AG09319 (cell line): ENCODE measurements at regions not wholly inside any gene's neighbourhood (a gene's known extent, or its start where the extent isn't known, plus 50 kb on each side); places are given as distances from the start of the nearest gene placed in this dataset.

ENCODE experiments used
- DNase-seq: peaks from one replicate; pipeline ENCODE4 v3.0.0-alpha.2; 2010; ENCODE audit warnings: low read depth; ENCODE audit errors: extremely low read depth
- TF ChIP-seq, protein P1 (sequence below): IDR thresholded peaks from 2 replicates; pipeline ENCODE4 v1.5.1; 2011; ENCODE audit warnings: low read depth, mild to moderate bottlenecking, inconsistent platforms, low read length, moderate library complexity

DNA sequence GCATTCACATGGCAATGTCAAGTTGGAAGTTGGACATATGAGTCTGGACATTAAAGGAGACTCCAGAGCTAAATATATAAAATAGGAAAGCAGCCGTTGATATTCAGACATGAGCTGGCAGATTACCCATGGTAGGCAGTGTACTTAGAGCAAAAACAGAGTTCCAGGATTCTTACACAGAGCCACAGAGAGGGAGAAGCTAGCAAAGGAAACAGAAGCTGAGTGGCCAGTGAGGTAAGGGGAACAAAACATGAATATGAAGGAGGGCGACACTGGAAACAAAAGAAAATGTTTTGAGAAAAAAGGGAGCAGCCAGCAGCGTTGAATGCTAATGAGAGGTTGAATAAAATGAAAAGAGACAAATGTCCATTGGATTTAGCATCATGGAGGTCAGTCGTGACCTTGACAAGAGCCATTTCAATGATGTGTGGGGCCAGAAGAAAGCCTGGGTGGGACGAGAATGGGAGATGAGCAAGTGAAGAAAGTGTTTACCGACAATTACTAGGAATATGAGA is 198.4 kb downstream of the POU4F1 start:
- TF ChIP-seq, protein P1, sequence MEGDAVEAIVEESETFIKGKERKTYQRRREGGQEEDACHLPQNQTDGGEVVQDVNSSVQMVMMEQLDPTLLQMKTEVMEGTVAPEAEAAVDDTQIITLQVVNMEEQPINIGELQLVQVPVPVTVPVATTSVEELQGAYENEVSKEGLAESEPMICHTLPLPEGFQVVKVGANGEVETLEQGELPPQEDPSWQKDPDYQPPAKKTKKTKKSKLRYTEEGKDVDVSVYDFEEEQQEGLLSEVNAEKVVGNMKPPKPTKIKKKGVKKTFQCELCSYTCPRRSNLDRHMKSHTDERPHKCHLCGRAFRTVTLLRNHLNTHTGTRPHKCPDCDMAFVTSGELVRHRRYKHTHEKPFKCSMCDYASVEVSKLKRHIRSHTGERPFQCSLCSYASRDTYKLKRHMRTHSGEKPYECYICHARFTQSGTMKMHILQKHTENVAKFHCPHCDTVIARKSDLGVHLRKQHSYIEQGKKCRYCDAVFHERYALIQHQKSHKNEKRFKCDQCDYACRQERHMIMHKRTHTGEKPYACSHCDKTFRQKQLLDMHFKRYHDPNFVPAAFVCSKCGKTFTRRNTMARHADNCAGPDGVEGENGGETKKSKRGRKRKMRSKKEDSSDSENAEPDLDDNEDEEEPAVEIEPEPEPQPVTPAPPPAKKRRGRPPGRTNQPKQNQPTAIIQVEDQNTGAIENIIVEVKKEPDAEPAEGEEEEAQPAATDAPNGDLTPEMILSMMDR: no peak
- no peak for DNase-seq

DNA sequence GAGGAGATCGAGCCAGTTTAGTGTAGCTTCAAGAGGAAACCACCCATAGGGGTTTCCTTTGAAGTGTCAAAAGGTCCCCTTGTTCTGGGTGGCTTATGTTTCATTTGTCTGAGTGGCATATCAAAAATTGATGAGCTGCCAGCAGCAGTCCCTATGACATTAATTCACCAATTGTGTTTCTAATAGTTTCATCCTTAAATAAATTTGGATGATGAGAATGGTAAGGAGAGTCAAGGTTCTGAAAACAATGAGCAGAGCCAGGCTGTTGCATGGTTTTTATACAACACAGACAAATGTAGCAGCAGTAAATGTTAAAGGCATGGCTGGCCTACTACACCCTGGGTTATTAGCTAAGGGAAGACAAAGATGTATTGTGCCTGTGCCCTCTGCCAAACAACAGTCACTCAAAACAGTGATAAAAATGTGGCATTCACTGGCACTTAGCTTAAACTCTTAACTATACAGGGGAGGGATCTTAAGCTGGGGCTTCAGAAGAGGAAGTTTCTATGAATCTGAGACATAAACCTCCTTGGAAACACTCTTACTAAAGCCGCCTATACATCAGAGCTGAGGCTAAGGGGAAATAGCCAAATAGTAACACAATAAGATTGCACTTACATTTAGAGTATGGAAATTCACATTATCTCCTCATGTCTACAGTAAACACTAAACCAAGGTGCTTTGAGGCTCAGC is 200.5 kb downstream of the POU4F1 start:
- TF ChIP-seq, protein P1: no peak
- no peak for DNase-seq

DNA sequence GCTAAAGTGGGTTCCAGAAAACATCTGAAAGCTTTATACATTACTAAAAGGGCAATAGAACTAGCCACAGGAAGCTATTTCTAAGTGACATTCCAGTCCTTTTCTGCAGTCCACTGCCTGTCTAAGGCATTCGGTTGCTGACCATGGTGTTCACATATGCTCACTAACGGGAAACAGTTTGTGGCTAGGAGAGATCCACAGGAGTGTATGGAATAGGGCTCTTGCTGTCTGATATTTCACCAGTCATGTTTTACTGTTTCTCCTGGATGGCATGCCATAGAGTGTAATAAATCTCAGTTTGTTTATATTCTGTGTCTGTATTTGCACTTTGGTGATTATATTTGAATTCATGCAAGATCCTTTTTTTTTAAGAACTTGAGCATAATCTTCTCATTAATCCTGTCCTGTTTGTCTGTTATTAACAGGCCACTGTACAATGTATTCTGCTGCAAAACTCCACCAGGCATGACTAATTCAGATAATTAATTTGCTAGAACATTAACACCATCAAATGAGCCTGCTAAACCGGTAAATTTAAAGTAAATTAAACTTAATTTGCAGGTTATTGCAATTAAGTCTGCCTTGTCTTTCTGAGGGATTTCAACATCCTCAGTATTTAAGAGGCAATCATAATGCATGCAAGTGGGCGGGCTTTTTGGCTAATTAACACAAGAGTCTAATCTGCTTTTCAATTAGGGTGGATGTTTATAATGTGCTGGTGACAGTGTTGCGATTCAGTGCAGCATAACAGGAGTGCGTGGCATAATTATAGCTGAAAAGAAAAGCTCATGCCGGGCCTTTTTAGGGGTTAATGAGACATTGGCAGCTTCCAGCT is 201.3 kb downstream of the POU4F1 start:
- TF ChIP-seq, protein P1: no peak
- DNase-seq: no peak

DNA sequence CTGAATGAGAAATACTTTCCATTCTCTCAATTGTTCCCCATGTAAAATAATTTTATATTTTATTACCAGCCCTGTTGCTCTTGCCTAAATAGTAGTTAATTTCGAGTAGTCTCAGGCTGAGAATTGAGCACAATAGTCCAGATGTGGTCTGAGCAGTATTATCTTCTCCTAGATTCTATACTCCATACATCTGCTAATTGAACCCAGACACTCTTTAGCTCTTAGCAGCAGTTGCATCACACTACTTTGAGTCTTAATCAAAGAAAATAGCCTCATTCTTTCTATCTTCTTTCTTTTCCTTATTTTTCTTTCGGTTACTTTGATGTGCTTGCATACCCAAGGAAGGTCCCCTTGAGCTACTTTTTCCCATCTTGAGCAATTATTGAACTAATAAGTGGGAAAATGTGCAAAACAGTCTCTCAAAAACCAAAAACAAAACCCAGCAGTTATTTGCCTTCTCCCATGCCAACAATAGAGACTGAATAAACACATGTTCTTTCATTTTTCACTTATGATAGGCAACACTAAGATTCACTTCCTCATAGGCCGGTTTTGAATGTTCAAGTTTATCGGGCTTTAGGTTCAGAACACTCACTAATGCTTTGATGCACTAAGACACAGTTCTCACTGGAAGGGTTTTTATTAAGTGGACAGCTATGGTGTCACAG is 204.5 kb downstream of the POU4F1 start:
- no peak for DNase-seq
- TF ChIP-seq, protein P1: no peak

DNA sequence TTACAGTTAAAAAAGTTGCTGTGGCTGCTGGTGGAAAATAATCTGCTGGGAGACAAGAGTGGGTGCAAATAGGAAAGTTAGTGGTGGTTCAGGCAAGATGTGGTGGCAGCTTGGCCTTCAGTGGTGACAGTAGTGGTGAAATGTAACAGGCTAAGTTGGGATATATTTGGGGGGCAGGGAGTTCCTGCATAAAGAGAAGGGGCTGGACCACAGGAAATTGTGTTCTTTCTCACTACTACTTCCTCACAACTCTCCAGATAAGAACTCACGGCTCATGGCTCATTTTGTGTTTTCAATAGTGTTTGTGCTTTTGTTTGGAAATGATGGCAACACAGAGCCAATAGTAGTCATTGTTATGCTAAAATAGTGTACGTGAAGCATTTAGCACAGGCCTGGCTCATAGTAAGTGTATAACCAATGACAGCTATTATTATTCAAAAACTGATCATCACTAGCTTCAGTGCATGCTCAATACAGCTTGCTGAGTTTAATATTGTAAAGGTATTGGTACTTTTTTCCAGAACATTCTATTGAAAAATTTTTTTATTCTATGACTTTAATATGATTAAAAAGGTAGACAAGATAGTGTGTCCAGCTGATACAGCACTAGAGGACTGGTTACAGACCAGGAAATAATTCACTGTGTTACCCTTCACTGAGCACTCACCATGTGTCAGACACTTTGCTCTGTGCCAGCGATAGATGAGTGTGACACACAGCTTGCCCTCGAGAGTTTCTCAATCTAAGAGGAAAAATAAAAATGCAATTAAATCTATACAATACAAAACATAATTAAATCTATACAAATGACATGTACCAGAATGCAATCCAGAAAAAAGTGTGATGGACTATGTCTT is 209.8 kb downstream of the POU4F1 start:
- no peak for DNase-seq
- TF ChIP-seq, protein P1: no peak

DNA sequence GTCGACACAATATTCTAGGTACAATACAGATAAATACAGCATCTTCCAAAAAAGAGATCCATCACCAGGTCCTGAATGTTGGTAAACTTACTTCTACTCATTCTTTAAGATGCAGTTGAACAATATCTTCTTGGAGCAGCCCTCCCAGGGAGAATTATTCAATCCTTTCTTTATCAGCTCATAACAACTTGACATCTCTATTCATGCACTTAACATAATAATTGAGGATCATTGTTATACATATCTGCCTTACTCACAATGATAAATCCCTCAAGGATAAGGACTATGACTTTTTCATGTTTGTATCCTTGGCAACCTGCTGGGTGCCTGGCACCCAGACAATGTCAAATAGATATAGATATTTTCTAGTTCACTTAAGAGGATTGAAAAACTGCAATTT is 219.5 kb downstream of the POU4F1 start:
- TF ChIP-seq, protein P1: no peak
- no peak for DNase-seq
